ENCODE measurements at regions not wholly inside any gene's neighbourhood (a gene's known extent, or its start where the extent isn't known, plus 50 kb on each side); places are given as distances from the start of the nearest gene placed in this dataset.
"Not testable (repeated sequence)": the region's sequence is repeated elsewhere in the genome, so short reads cannot be mapped to it uniquely, and the experiment has no call there.

DNA sequence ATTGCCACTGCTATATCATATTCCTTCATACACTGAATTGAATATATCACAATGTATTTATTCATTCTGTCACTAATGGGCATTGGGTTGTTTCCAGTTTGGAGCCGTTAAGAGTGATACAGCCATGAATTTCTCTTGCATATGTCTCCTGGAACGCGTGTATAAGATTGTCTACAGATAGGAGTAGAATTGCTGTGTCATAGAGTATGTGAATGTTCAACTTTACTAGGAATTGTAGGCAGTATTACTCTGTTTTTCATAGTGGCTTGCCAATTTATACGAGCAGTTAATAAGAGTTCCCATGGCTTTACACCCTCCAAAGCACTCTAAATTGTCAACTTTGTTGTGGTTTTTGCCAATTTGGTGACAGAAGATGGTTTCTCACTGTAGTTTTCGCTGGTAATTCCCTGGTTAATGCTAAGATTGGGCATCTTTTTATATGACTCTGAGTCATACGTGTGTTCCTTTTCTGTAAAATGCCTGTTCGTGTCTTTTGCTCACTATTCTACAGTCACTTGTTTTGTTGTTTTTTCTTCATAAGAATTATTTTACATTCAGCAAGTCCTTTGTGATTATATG lies 136.1 kb upstream of the LIPC start:
- DNase-seq (ENCODE audit: low read depth in 2 of 2): no peak

DNA sequence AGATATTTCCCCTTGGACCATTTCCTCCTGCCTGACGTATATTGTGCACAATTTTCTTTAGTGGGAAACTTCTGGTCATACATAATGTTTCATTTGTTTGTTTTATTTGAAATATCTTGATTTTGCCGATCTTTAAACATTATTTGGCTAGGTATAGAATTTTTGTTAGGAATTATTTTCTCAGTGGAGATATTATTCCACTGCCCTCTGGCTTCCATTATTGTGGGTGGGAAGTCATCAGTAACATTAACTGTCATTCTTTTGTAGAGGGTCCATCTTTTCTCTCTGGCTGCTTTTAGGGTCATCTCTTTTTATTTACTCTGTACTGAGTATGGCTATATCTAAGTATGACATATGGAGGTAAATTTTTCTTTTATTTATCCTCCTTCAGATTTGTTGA lies 135.5 kb upstream of the LIPC start:
- DNase-seq (ENCODE audit: low read depth in 2 of 2): no peak

DNA sequence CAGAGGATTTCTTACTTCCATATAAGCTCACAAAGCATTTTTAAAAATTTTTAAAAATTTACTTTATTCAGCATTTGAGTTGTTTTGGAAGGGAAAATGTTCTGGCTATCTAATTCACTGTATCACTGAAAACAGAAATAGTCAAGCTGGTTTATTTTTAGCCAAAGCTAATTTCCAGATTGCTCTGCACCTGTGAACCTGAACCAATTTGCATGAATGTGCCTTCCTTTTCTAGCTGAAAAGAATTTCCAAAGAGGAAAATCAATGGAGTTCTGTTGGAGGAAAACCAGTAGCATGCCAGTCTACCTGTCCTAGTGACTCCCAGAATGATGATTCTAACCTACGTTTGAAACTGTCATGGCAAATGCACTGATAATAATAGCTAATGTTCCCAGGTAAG lies 134.2 kb upstream of the LIPC start:
- DNase-seq (ENCODE audit: low read depth in 2 of 2): no peak

GRCh38 chr15:58298879-58299850 lies 132.6 kb upstream of the LIPC start:
- no peak for DNase-seq (ENCODE audit: low read depth in 2 of 2)

- DNase-seq (ENCODE audit: low read depth in 2 of 2): no peak
Observed at GRCh38 chr15:58302832-58303231, 129.0 kb upstream of the LIPC start.

DNA sequence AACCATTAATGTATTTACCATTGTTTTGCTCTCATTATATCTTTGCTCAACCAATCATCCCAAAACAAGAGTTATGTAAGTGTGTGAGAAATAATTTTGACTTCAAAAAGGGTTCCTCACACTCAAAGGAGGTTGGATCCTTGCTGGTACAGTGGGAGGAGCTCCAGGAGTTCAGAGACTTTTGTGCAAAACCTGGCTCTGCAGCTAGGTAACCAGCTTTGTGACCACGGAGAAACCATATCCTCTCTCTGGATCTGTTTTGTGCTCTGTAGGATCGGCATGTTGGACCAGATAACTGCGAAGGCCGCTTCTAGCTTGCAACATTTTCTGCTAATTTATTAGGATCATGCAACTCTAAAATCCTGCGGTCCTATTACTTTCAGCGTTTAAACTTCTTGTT lies 128.6 kb upstream of the LIPC start:
- no peak for DNase-seq (ENCODE audit: low read depth in 2 of 2)

- DNase-seq (ENCODE audit: low read depth in 2 of 2): no peak
Observed at GRCh38 chr15:58306591-58307312, 125.0 kb upstream of the LIPC start.

GRCh38 chr15:58307313-58307961 lies 124.4 kb upstream of the LIPC start:
- no peak for DNase-seq (ENCODE audit: low read depth in 2 of 2)

DNA sequence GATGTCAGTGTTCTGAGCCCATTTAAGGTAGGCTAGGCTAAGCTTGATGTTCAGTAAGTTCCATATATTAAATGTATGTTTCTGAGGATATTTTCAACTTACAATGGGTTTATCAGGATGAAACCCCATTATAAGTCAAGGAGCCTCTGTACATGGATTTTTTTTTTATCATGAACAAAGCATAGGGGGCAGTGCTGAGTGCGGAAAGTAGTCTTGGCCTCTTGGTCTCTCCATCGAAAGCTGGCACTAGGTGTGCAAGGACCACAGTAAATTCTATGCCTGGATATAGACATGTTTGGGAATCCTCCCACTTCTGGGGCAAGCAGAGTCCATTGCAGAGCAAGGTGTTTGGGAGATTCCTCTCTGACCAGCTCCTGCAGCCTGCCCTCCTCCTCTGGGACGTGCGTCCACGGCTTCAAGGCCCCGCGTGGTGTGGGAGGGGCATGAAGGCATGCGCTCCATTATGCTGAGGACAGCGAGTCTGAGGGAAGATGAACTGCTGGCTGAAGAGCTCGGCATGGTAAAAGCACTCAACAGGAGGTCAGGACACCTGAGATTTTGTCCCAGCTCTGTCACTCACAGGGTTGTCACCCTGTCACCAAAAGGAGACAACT lies 122.9 kb upstream of the LIPC start:
- no peak for DNase-seq (ENCODE audit: low read depth in 2 of 2)

DNA sequence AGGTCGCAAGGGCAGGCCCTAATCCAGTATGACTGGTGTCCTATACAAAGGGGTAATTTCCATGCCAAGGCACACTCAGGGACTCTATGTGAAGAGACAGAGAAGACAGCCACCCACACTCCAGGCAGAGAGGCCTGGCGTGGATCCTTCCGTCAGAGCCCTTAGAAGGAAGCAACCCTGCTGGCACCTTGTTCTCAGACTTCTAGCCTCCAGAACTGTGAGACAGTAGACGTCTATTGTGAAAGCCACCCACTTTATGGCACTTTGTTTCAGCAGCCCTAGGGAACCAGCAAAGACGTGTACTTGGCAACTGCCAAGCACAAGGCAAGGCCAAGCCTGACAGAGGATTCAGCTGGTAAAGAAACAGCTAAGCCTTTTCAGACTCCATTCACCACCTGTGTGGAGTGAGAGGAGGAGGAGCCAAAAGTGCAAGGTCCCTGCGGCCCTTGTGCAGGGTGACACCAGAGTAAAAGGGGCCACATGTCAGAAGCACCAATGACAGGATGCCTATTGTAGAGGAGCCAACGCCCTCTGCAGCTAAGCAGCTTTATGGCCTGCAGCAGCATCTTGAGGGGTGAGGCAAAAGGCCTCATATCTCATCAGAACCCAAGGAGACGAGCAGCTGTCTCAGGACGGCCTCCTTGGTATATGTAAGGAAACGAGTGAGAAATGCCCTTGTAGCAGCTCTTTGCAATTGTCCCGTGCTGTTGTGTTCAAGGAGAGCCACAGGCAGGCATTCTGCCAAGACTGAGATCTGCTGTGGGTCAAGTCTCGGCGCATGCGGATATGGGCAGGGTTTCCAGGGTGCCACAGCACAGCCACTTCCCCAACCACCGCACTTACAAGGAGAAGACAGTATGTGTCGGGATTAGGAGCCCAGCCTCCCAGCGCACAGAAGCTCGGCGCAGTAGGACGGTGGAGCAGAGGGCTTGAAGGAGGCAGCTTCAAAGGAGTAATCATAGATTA lies 121.5 kb upstream of the LIPC start:
- no peak for DNase-seq (ENCODE audit: low read depth in 2 of 2)

DNA sequence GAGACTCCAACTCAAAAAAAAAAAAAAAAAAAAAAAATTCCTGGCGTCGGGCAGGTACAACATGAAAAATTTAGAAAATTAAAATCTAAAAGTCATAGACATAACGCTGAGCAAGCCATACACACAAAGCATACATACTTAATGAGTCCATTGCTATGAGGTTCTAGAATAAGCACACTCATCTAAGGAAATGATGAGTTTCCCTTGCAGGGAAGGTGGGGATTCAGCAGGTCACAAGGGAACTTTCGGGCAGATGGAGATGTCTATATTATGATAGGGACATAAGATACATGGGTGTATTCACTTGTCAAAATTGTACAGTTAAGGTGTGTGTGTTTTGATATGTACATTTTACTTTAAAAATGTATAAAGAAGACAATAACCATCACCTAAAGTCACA lies 120.2 kb upstream of the LIPC start:
- no peak for DNase-seq (ENCODE audit: low read depth in 2 of 2)

GRCh38 chr15:58312031-58312430 lies 119.8 kb upstream of the LIPC start:
- DNase-seq (ENCODE audit: low read depth in 2 of 2): no peak

- DNase-seq (ENCODE audit: low read depth in 2 of 2): no peak
Observed at GRCh38 chr15:58313304-58313703, 118.5 kb upstream of the LIPC start.

DNA sequence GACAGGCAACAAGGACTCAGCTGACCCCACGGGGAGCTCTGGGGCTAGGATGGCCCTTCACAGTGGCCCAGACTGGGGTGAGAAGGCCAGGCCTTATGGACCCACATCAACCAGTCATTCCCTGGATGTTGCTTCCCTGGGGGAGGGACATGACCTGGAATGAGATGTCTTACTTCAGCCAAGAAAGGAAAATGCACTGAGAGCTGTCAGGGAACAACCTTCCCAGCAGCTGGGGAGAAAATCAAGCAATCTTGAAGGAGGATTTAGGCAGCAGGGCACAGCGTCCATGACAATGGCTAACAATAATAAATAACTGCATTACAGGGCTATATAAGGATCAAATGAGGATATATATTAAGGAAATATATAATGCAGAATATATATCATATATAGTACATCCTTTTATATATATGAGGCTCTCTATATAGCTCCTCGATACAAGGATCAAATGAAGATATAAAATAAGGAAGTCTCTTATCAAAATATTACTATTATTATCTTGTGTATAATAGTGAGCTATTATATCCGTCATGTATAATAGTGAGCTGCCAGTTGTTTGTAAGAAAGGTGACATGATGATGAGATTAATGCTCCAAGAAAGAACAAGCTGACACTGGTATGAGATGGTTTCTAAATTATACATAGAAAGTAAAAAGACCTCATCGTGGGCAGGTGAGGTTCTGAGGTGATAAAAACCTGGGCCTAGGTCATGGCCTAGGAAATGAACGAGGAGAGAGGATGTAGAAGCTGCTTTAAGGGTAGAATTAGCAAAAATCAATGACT lies 117.8 kb upstream of the LIPC start:
- no peak for DNase-seq (ENCODE audit: low read depth in 2 of 2)

DNA sequence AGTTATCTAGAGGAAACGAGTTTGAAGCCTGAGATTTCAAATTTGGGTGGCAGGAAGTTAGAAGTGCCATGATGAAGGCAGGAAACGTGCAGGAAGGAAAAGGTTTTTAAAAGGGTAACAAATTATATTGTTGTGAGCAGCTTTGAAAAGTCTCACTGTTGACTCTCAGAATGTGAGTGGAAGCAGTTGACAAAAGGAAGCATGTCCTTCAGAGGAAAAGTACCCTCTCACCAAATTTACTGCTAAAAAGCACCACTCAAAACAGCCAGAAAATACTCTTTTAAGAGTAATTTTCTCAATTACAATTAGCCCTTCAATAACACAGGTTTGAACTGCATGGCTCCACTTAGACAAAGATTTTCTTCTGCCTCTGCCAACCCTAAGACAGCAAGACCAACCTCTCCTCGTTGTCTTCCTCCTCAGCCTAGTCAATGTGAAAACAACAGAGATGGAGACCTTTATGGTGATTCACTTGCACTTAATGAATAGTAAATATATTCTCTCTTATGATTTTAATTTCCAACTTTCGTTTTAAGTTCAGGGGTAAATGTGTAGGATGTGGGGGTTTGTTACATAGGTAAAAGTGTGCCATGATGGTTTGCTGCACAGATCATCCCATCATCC lies 117.1 kb upstream of the LIPC start:
- no peak for DNase-seq (ENCODE audit: low read depth in 2 of 2)

GRCh38 chr15:58318517-58318916 lies 113.3 kb upstream of the LIPC start:
- no peak for DNase-seq (ENCODE audit: low read depth in 2 of 2)

DNA sequence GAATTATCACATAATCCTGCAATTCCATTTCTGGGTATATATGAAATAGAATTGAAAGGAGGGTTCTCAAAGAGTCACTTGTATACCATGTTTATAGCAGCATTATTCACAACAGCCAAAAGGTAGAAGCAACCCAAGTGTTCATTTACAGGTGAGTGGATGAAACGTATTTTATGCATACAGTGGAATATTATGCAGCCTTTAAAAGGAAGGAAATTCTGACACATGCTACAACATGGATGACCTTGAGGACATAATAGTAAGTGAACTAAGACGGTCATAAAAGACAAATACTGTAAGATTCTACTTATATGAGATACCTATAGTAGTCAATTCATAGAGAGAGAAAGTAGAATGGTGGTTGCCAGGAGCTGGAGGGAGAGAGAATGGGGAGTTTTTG lies 110.8 kb upstream of the LIPC start:
- no peak for DNase-seq (ENCODE audit: low read depth in 2 of 2)

- DNase-seq (ENCODE audit: low read depth in 2 of 2): no peak
Observed at GRCh38 chr15:58322253-58322652, 109.5 kb upstream of the LIPC start.

DNA sequence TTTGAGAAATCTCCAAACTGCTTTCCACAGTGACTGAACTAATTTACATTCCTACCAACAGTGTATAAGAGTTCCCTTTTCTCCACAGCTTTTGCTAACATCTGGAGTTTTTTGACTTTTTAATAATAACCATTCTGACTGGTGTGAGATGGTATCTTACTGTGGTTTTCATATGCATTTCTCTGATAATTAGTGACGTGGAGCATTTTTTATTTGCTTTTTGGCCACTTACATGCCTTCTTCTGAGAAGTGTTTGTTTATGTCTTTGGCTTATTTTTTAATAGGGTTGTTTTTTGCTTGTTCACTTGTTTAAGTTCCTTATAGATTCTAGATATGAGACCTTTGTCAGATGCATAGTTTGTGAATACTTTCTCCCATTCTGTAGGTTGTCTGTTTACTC lies 108.5 kb upstream of the LIPC start:
- DNase-seq (ENCODE audit: low read depth in 2 of 2): not testable (repeated sequence)

Data from stimulated activated CD4-positive, alpha-beta T cell treated with anti-CD3 and anti-CD28 coated beads, Interleukin-12 subunit alpha, Interleukin-12 subunit beta, amount 100 ng/mL, for 24 hours (primary cell).